Hepatic stellate cell (primary cell): ENCODE measurements at regions not wholly inside any gene's neighbourhood (a gene's known extent, or its start where the extent isn't known, plus 50 kb on each side); places are given as distances from the start of the nearest gene placed in this dataset.
"Not testable (repeated sequence)": the region's sequence is repeated elsewhere in the genome, so short reads cannot be mapped to it uniquely, and the experiment has no call there.

ENCODE experiments used
- DNase-seq: peaks from one replicate; pipeline ENCODE4 v3.0.0; 2011; ENCODE audit warnings: low spot score

- DNase-seq = no peak
These were observed 99.5 kb downstream of the SLC4A3 start for GRCh38 chr2:219726916-219727315.

- DNase-seq = no peak
These were observed 100.5 kb downstream of the SLC4A3 start for GRCh38 chr2:219727771-219728429.

GRCh38 chr2:219728991-219729487, 101.6 kb downstream of the SLC4A3 start:
- no peak for DNase-seq

GRCh38 chr2:219731173-219731572, 103.7 kb downstream of the SLC4A3 start:
- DNase-seq = no peak

DNA sequence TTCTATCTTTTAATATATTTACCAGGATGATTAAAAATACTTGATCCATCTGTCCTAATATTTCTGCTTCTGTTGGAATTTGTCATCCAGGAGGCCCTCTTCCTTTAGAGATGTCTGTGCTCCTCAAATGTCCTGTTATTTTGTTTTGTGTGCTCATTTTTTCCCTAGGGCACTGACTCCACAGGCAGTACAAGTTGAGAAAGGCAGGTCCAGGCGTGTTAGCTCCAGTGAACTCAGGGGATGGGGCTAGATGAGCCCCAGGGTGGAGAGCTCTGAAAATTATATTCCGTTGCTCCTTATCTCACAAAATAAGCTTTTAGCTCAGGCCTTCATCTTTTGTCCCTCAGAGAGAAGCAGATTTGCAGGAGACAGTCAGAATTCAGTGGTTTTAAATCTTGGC, 105.7 kb downstream of the SLC4A3 start:
- no peak for DNase-seq

DNA sequence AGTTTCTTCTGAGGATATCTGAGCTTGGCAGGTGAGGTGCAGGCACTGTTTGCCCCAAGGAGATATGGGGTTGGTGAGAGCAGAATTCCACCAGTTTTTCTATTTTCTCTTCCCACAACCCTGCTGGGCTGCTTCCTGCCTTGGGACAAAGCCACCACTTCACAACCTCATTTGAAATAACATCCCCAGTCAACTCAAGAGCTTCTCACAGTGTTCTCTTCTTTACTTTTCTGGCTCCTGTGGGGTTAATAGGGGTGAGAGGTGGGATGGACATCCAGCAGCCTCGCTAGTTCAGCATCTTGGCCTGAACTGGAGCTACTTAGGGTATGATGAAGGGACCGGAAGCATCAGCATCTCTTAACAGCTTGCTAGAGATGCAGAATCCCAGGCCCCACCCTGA, 106.3 kb downstream of the SLC4A3 start:
- DNase-seq = no peak

GRCh38 chr2:219736209-219736608, 108.8 kb downstream of the SLC4A3 start:
- peak; percentile 60 for DNase-seq

- DNase-seq = peak; percentile 22
These were observed 109.9 kb downstream of the SLC4A3 start for GRCh38 chr2:219737270-219737691.

DNA sequence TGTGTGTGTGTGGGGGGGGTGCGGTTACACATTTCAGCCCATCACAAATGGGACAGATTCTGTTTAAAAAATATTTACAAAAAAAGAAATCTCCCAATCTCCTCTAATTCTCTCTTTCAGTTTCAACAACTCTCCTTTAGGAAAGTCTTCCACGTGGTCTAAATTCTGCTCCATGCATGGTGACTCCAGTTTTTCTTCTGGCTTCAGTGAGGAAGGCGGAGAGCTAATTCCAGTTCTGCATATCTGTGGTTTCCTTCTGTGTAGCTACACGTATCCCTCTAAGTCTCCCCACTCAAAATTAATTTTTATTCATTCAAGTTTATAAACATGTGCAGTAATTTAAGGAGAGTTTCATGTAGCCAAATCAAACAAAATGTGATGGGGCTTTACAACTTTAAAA, 111.6 kb downstream of the SLC4A3 start:
- no peak for DNase-seq

- no peak for DNase-seq
These were observed 112.5 kb downstream of the SLC4A3 start for GRCh38 chr2:219739866-219740440.

GRCh38 chr2:219743548-219743947, 116.1 kb downstream of the SLC4A3 start:
- no peak for DNase-seq

- DNase-seq = no peak
These were observed 116.6 kb downstream of the SLC4A3 start for GRCh38 chr2:219744066-219744465.

DNA sequence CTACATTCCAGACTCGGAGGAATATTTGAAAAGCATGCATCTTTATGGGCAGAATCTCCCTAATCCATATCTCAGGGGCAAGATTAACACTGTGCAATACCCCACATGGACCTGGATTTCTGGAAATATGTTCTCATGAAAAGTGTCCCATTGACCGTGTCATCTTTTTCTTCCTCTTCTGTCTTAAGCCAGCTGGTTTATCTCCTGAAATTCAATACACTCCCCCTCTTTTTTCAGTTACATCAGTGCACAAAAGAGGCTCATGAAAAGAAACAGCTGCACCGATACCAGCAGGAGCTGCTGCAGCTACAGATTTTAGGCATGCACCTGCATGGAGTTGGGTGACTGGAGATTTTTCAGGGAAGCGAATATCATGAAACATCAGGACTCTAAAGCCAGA, 117.2 kb downstream of the SLC4A3 start:
- DNase-seq = no peak

- DNase-seq = no peak
These were observed 120.2 kb downstream of the SLC4A3 start for GRCh38 chr2:219747637-219748036.

GRCh38 chr2:219748671-219749570, 121.5 kb downstream of the SLC4A3 start:
- DNase-seq = no peak

DNA sequence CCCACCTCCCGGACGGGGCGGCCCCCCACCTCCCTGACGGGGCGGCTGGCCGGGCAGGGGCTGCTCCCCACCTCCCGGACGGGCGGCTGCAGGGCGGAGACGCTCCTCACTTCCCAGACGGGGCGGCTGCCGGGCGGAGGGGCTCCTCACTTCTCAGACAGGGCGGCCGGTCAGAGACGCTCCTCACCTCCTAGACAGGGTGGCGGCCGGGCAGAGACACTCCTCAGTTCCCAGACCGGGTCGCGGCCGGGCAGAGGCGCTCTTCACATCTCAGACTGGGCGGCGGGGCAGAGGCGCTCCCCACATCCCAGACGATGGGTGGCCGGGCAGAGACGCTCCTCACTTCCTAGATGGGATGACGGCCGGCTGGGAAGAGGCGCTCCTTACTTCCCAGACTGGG, 123.7 kb downstream of the SLC4A3 start:
- DNase-seq = not testable (repeated sequence)

GRCh38 chr2:219752726-219753125, 125.3 kb downstream of the SLC4A3 start:
- no peak for DNase-seq

DNA sequence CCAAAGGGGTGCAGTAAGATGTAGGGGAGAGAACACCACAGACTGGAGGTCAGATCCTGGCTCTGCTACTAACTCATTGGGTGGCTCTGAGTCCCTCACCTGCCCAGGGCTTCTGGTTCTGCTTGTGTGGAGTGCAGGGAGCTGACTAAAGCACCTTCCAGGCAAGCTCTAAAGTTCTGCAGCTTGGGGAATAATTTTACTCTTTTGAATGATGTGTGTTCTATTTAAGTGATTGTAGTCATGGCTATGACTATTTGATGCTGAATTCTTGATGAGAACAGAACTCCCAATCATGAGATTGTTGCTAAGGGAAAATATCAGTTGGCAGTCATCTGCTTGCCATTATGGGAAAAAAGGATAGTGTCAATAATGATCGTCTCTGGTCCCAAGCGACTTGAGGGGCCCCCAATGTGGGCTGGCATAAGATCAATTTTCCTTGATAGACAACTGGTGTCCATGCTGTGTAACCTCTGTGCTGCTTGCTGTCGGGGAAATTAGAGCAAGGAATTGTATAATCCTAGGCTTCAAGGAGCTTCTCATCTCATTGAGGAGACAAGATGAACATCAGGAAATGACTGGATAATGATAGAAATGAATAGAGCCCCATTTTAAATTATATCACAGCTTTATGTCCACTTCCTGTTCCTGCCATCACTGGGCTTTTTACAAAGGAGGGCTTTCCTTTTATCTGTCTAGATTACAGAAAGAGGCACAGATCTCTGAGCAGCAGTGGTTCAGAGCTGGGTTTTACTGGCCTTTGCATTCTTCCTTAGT, 131.7 kb downstream of the SLC4A3 start:
- no peak for DNase-seq

DNA sequence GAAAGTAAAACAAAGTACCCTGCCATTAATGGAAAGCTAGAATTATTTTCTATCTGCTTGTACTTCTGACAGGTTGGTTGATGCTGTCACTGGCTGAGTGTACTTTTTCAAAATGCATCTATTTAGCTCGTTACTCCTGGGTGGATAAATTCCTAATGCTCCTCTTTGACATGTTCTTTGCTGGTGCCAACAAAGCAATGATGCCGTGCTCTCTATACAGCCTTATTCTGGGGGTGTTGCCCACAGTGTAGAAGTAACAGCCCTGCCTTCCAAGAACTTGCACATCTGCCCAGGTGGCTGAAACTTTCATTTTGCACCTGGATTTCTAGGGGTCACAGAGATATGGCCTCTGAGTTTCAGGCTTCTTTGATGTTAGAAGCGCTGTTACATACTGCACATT, 132.4 kb downstream of the SLC4A3 start:
- no peak for DNase-seq

DNA sequence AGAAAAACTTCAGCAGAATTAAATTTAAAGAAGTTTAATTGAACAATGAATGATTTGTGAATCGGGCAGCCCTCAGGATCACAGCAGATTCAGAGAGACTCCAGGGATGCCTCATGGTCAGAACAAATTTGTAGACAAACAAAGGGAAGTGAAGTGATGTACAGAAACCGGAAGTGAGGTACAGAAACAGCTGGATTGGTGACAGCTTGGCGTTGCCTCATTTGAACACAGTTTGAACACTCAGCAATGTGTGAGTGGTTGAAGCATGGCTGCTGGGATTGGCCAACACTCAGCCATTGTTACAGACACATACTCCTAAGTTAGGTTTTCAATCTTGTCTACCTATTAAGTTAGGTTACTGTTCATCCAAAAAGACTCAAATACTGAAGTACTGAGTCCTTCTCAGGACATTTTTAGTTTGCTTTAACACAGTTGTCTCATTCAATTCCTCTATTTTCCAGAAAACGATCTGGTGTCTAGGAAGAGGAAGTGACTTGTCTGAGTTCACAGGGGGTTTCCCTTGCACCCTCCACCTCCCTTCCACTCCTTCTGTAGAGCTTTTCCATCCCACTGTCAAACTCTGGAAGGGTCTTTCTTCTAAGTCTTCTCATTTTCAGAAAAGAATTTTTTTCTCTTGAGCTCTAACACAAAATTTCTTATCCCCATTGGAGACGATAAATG, 137.9 kb downstream of the SLC4A3 start:
- DNase-seq = no peak

GRCh38 chr2:219766658-219767057, 139.2 kb downstream of the SLC4A3 start:
- no peak for DNase-seq
